CD14-positive monocyte (primary cell): ENCODE measurements at regions not wholly inside any gene's neighbourhood (a gene's known extent, or its start where the extent isn't known, plus 50 kb on each side); places are given as distances from the start of the nearest gene placed in this dataset.

ENCODE experiments used
- DNase-seq, 3 donors: peaks; one replicate each; pipeline ENCODE4 v3.0.0-alpha.2; 2011 to 2022
- H2AFZ ChIP-seq: 2 replicates; pipeline ENCODE4 v1.6.0; 2012; ENCODE audit warnings: mild to moderate bottlenecking, low read depth, low read length, inconsistent platforms; ENCODE audit not compliant: insufficient read depth, poor library complexity, severe bottlenecking
- H3K27ac ChIP-seq, 2 donors: 1 replicate in 1 of 2; 2 replicates in 1 of 2; pipeline ENCODE4 v1.5.1; 2012 to 2013; ENCODE audit warnings: low read length in 2 of 2, control low read depth in 1 of 2, inconsistent platforms in 1 of 2, low read depth in 1 of 2, mild to moderate bottlenecking in 1 of 2
- H3K27me3 ChIP-seq, 2 donors: one replicate each; pipeline versions ENCODE4 v1.6.0 to v1.6.1; 2011 to 2013; ENCODE audit warnings: low read length in 2 of 2; ENCODE audit not compliant: control insufficient read depth in 2 of 2, insufficient read depth in 2 of 2
- H3K36me3 ChIP-seq, 2 donors: replicated peaks in 1 of 2; 1 replicate in 1 of 2; 2 replicates in 1 of 2; pipeline versions ENCODE4 v1.5.1 to v1.6.1; 2012 to 2013; ENCODE audit warnings: low read length in 2 of 2, control low read depth in 1 of 2, inconsistent platforms in 1 of 2, mild to moderate bottlenecking in 1 of 2; ENCODE audit not compliant: insufficient read depth in 2 of 2, control insufficient read depth in 1 of 2
- H3K4me1 ChIP-seq, 2 donors: 1 replicate in 1 of 2; 2 replicates in 1 of 2; pipeline versions ENCODE4 v1.5.1 to v1.6.1; 2012 to 2013; ENCODE audit warnings: low read length in 2 of 2, control low read depth in 1 of 2, inconsistent platforms in 1 of 2, mild to moderate bottlenecking in 1 of 2, moderate library complexity in 1 of 2; ENCODE audit not compliant: insufficient read depth in 2 of 2, control insufficient read depth in 1 of 2
- H3K4me2 ChIP-seq: replicated peaks from 2 replicates; pipeline ENCODE3; 2012; ENCODE audit warnings: low read length, moderate library complexity, mild to moderate bottlenecking; ENCODE audit not compliant: poor library complexity, severe bottlenecking; ENCODE audit errors: extremely low read depth
- H3K4me3 ChIP-seq, 3 experiments: fragments of 200-600 bp in 1 of 3; sonication (generic) in 1 of 3; replicated peaks in 1 of 3; 1 replicate in 2 of 3; 2 replicates in 1 of 3; pipeline ENCODE4 v1.5.1; 2011 to 2013; ENCODE audit warnings: low read length in 3 of 3, mild to moderate bottlenecking in 3 of 3, control low read depth in 2 of 3, low read depth in 2 of 3, inconsistent platforms in 1 of 3, moderate library complexity in 1 of 3
- H3K79me2 ChIP-seq: 2 replicates; pipeline ENCODE4 v1.6.0; 2012; ENCODE audit warnings: mild to moderate bottlenecking, control low read depth, inconsistent platforms, low read length, moderate library complexity; ENCODE audit not compliant: insufficient read depth
- H3K9ac ChIP-seq: 2 replicates; pipeline ENCODE4 v1.6.0; 2017; ENCODE audit warnings: low read length, mild to moderate bottlenecking; ENCODE audit not compliant: insufficient read depth, poor library complexity, severe bottlenecking
- H3K9me3 ChIP-seq, 2 donors: replicated peaks in 1 of 2; 1 replicate in 1 of 2; 2 replicates in 1 of 2; pipeline versions ENCODE4 v1.5.1 to v1.6.1; 2012 to 2013; ENCODE audit warnings: low read length in 2 of 2, control low read depth in 1 of 2; ENCODE audit not compliant: control insufficient read depth in 1 of 2, insufficient read depth in 1 of 2
- H4K20me1 ChIP-seq: 2 replicates; pipeline ENCODE4 v1.6.0; 2012; ENCODE audit warnings: mild to moderate bottlenecking, low read length, control low read depth, moderate library complexity; ENCODE audit not compliant: insufficient read depth
- H3K27ac Mint-ChIP-seq, 7 donors: one replicate each; pipeline ENCODE4 v1.8.0; 2020; ENCODE audit warnings: mild to moderate bottlenecking in 7 of 7, mixed read lengths in 7 of 7, moderate library complexity in 6 of 7, inconsistent platforms in 2 of 7
- H3K27me3 Mint-ChIP-seq, 3 donors: one replicate each; pipeline ENCODE4 v1.8.0; 2021 to 2022; ENCODE audit warnings: low read depth in 3 of 3, mild to moderate bottlenecking in 3 of 3, mixed read lengths in 3 of 3, moderate library complexity in 3 of 3, inconsistent platforms in 1 of 3
- H3K36me3 Mint-ChIP-seq, 2 donors: one replicate each; pipeline ENCODE4 v1.8.0; 2020; ENCODE audit warnings: mixed read lengths in 2 of 2, inconsistent platforms in 1 of 2, mild to moderate bottlenecking in 1 of 2
- H3K4me1 Mint-ChIP-seq: one replicate; pipeline ENCODE4 v1.8.0; 2020; ENCODE audit warnings: mild to moderate bottlenecking, mixed read lengths
- H3K4me3 Mint-ChIP-seq, 2 donors: one replicate each; pipeline ENCODE4 v1.8.0; 2020; ENCODE audit warnings: mild to moderate bottlenecking in 2 of 2, mixed read lengths in 2 of 2, moderate library complexity in 1 of 2
- H3K9me3 Mint-ChIP-seq, 7 donors: one replicate each; pipeline ENCODE4 v1.8.0; 2020 to 2022; ENCODE audit warnings: mixed read lengths in 7 of 7, mild to moderate bottlenecking in 6 of 7, moderate library complexity in 6 of 7, inconsistent platforms in 2 of 7
- CTCF ChIP-seq: fragments of 200-600 bp; IDR thresholded peaks from one replicate; pipeline ENCODE4 v1.8.0; 2022; ENCODE audit warnings: antibody characterized with exemption, mild to moderate bottlenecking
- WGBS: methylation state at CpG from one replicate; pipeline ENCODE4 v1.1.5; 2013; ENCODE audit warnings: missing lambda C conversion rate; ENCODE audit not compliant: insufficient coverage; 5-methylcytosine and 5-hydroxymethylcytosine counted together
- intact Hi-C, 2 donors: fragments of 100-400 bp; cut with micrococcal nuclease; formaldehyde crosslinking; loops; one replicate each; pipeline versions ENCODE4 v1.15.0 to v1.15.1; 2023

GRCh38 chr3:55331524-55331923 is 155.6 kb downstream of the WNT5A start:
- 80% methylated on average over 2 of the region's 2 CpGs for WGBS
- H3K36me3 Mint-ChIP-seq = no peaks in the 10 kb centered on the region
- Histone ChIP-seq H3K4me1 (no peaks in the 10 kb centered on the region), H3K4me3 (no peak overlapping the region), H3K9ac (no peak overlapping the region), H3K36me3 (no peaks in the 10 kb centered on the region), H4K20me1 (no peaks in the 10 kb centered on the region), H3K79me2 (no peaks in the 10 kb centered on the region), H3K27me3 (no peaks in the 10 kb centered on the region), H3K27ac (no peak overlapping the region), H2AFZ (no peak overlapping the region), H3K4me2 (no peak overlapping the region), H3K9me3 (peaks cover 4 to 11% of the 10 kb centered on the region in 2 donors)
- intact Hi-C loops = no loop called here
- TF ChIP-seq CTCF = no peak
- no peak overlapping the region for H3K4me3 Mint-ChIP-seq
- DNase-seq = no peak
- H3K27me3 Mint-ChIP-seq = peaks cover 0 to 2% (median 0%) of the 10 kb centered on the region in 3 donors
- peaks cover 3 to 32% (median 9%) of the 10 kb centered on the region in 7 donors for H3K9me3 Mint-ChIP-seq
- no peak overlapping the region for H3K27ac Mint-ChIP-seq
- H3K4me1 Mint-ChIP-seq = no peaks in the 10 kb centered on the region

- no peaks in the 10 kb centered on the region for H3K27me3 ChIP-seq
- H3K9me3 Mint-ChIP-seq = peaks cover 3 to 28% (median 7%) of the 10 kb centered on the region in 7 donors
- H4K20me1 ChIP-seq = no peaks in the 10 kb centered on the region
- no peak for TF ChIP-seq CTCF
- H3K9ac ChIP-seq = no peak overlapping the region
- H3K4me1 Mint-ChIP-seq = no peaks in the 10 kb centered on the region
- peaks cover 4 to 11% of the 10 kb centered on the region in 2 donors for H3K9me3 ChIP-seq
- intact Hi-C loops = no loop called here
- H3K4me3 ChIP-seq = no peak overlapping the region
- no peak for DNase-seq
- no peaks in the 10 kb centered on the region for H3K79me2 ChIP-seq
- WGBS = no CpG with 5 or more reads among the region's 3 CpGs
- H3K4me3 Mint-ChIP-seq = no peak overlapping the region
- H3K36me3 ChIP-seq = no peaks in the 10 kb centered on the region
- H3K4me2 ChIP-seq = no peak overlapping the region
- H3K36me3 Mint-ChIP-seq = no peaks in the 10 kb centered on the region
- no peak overlapping the region for H2AFZ ChIP-seq
- no peaks in the 10 kb centered on the region for H3K27me3 Mint-ChIP-seq
- no peak overlapping the region for H3K27ac ChIP-seq
- H3K27ac Mint-ChIP-seq = no peak overlapping the region
- H3K4me1 ChIP-seq = no peaks in the 10 kb centered on the region
Observed at GRCh38 chr3:55330756-55331155, 156.3 kb downstream of the WNT5A start.
